BLaER1 treated with 17β-estradiol and CSF1 and Interleukin-3, amounts not matched to agents 10 nM and 100 nM (cell line): ENCODE measurements at regions not wholly inside any gene's neighbourhood (a gene's known extent, or its start where the extent isn't known, plus 50 kb on each side); places are given as distances from the start of the nearest gene placed in this dataset.
A peak's percentile ranks its signal among the peaks of the same experiment; 100 is the strongest.

Experiments
- H3K27ac ChIP-seq, 11 experiments: shearing (Covaris generic); formaldehyde crosslinking; 2 replicates each; pipeline ENCODE4 v1.8.1; 2022
- H3K27me3 ChIP-seq, 11 experiments: shearing (Covaris generic); formaldehyde crosslinking; 2 replicates each; pipeline ENCODE4 v1.8.1; 2022
- H3K36me3 ChIP-seq, 11 experiments: shearing (Covaris generic); formaldehyde crosslinking; 2 replicates each; pipeline ENCODE4 v1.8.1; 2022
- H3K4me1 ChIP-seq, 10 experiments: shearing (Covaris generic); formaldehyde crosslinking; 2 replicates each; pipeline ENCODE4 v1.8.1; 2022
- H3K4me2 ChIP-seq, 11 experiments: shearing (Covaris generic); formaldehyde crosslinking; 2 replicates each; pipeline ENCODE4 v1.8.1; 2022
- H3K4me3 ChIP-seq, 10 experiments: shearing (Covaris generic); formaldehyde crosslinking; 2 replicates each; pipeline ENCODE4 v1.8.1; 2022
- H3K9ac ChIP-seq, 11 experiments: shearing (Covaris generic); formaldehyde crosslinking; 2 replicates each; pipeline ENCODE4 v1.8.1; 2022
- H3K9me3 ChIP-seq, 11 experiments: shearing (Covaris generic); formaldehyde crosslinking; replicated peaks in 1 of 11; 2 replicates each; pipeline ENCODE4 v1.8.1; 2022
- H4K20me1 ChIP-seq, 11 experiments: shearing (Covaris generic); formaldehyde crosslinking; 2 replicates each; pipeline ENCODE4 v1.8.1; 2022
- Cebpa-rat ChIP-seq, 11 experiments: shearing (Covaris generic); IDR thresholded peaks; 2 replicates each; pipeline ENCODE4 v1.8.1; 2022

GRCh38 chr15:93266291-93266690 lies 177.3 kb upstream of the RGMA start:
- Histone ChIP-seq H3K27ac (no peak overlapping the region), H3K9me3 (peaks cover 48 to 81% (median 66%) of the 10 kb centered on the region in 11 experiments), H3K4me3 (no peak overlapping the region), H3K9ac (no peak overlapping the region), H3K36me3 (peaks cover 0 to 5% (median 0%) of the 10 kb centered on the region in 11 experiments; a peak in 4 of 22 replicates), H3K4me1 (peaks cover 0 to 16% (median 0%) of the 10 kb centered on the region in 10 experiments; a peak in 6 of 20 replicates), H3K27me3 (no peaks in the 10 kb centered on the region), H3K4me2 (no peak overlapping the region), H4K20me1 (no peaks in the 10 kb centered on the region)
- no peak for TF ChIP-seq Cebpa-rat (IDR thresholded peaks at IDR 0.05)

- Histone ChIP-seq H3K27me3 (no peaks in the 10 kb centered on the region), H3K4me2 (no peak overlapping the region), H3K9ac (no peak overlapping the region), H3K36me3 (no peaks in the 10 kb centered on the region; a peak in 2 of 22 replicates), H3K4me3 (no peak overlapping the region), H3K9me3 (peaks cover 37 to 77% (median 59%) of the 10 kb centered on the region in 11 experiments), H3K4me1 (peaks cover 0 to 8% (median 0%) of the 10 kb centered on the region in 10 experiments; a peak in 5 of 20 replicates), H4K20me1 (no peaks in the 10 kb centered on the region), H3K27ac (no peak overlapping the region)
- no peak for TF ChIP-seq Cebpa-rat (IDR thresholded peaks at IDR 0.05)
Observed at GRCh38 chr15:93265111-93265556, 176.1 kb upstream of the RGMA start.

- peaks cover 0 to 27% (median 17%) of the 10 kb centered on the region in 10 experiments; a peak in 16 of 20 replicates for H3K4me1 ChIP-seq
- TF ChIP-seq Cebpa-rat (IDR thresholded peaks at IDR 0.05): no peak
- H3K9ac ChIP-seq: no peak overlapping the region
- H3K4me3 ChIP-seq: no peak overlapping the region
- peaks cover 21 to 73% (median 33%) of the 10 kb centered on the region in 11 experiments for H3K9me3 ChIP-seq
- no peaks in the 10 kb centered on the region; a peak in 1 of 22 replicates for H3K36me3 ChIP-seq
- H4K20me1 ChIP-seq: no peaks in the 10 kb centered on the region
- H3K4me2 ChIP-seq: peak overlapping the region in 3 of 11 experiments; percentile 1 to 28 (median 12); a peak in 4 of 22 replicates
- H3K27me3 ChIP-seq: no peaks in the 10 kb centered on the region
- no peak overlapping the region for H3K27ac ChIP-seq
Observed at GRCh38 chr15:93261845-93262244, 172.8 kb upstream of the RGMA start.

GRCh38 chr15:93257920-93258319 lies 168.9 kb upstream of the RGMA start:
- Histone ChIP-seq H3K4me2 (peak overlapping the region in 9 of 11 experiments; percentile 1 to 44 (median 32); a peak in 12 of 22 replicates), H3K4me3 (no peak overlapping the region), H4K20me1 (no peaks in the 10 kb centered on the region), H3K27me3 (no peaks in the 10 kb centered on the region), H3K27ac (peak overlapping the region in 1 of 11 experiments; percentile 38; a peak in 1 of 22 replicates), H3K9ac (no peak overlapping the region), H3K36me3 (no peaks in the 10 kb centered on the region), H3K4me1 (peaks cover 12 to 63% (median 52%) of the 10 kb centered on the region in 10 experiments), H3K9me3 (peaks cover 0 to 37% (median 2%) of the 10 kb centered on the region in 11 experiments; a peak in 15 of 22 replicates)
- 0 out of 22 replicates have a peak, but pooled peaks of 1 of the 11 experiments have one; percentile 11 for TF ChIP-seq Cebpa-rat (IDR thresholded peaks at IDR 0.05)

- Histone ChIP-seq H3K27ac (peak overlapping the region in 8 of 11 experiments; percentile 15 to 85 (median 76); a peak in 14 of 22 replicates), H3K27me3 (no peaks in the 10 kb centered on the region), H3K4me3 (peak overlapping the region in 3 of 10 experiments; percentile 4 to 43 (median 38); a peak in 2 of 20 replicates), H3K4me1 (peaks cover 51 to 92% (median 88%) of the 10 kb centered on the region in 10 experiments), H3K9ac (peak overlapping the region in 5 of 11 experiments; percentile 24 to 64 (median 46); a peak in 9 of 22 replicates), H4K20me1 (no peaks in the 10 kb centered on the region), H3K9me3 (peaks cover 0 to 10% (median 0%) of the 10 kb centered on the region in 11 experiments; a peak in 4 of 22 replicates), H3K4me2 (peak overlapping the region; percentile 65 to 97 (median 81)), H3K36me3 (no peaks in the 10 kb centered on the region)
- no peak for TF ChIP-seq Cebpa-rat (IDR thresholded peaks at IDR 0.05)
Observed at GRCh38 chr15:93253681-93254080, 164.7 kb upstream of the RGMA start.

- Histone ChIP-seq H3K27ac (peak overlapping the region in 8 of 11 experiments; percentile 1 to 85 (median 76); a peak in 14 of 22 replicates), H4K20me1 (no peaks in the 10 kb centered on the region), H3K27me3 (no peaks in the 10 kb centered on the region), H3K36me3 (no peaks in the 10 kb centered on the region), H3K9ac (peak overlapping the region in 4 of 11 experiments; percentile 40 to 73 (median 55); a peak in 6 of 22 replicates), H3K4me3 (peak overlapping the region in 4 of 10 experiments; percentile 4 to 43 (median 38); a peak in 9 of 20 replicates), H3K4me2 (peak overlapping the region; percentile 65 to 97 (median 81)), H3K4me1 (peaks cover 58 to 92% (median 88%) of the 10 kb centered on the region in 10 experiments), H3K9me3 (peaks cover 0 to 3% (median 0%) of the 10 kb centered on the region in 11 experiments; a peak in 2 of 22 replicates)
- TF ChIP-seq Cebpa-rat (IDR thresholded peaks at IDR 0.05): no peak
Observed at GRCh38 chr15:93252780-93253179, 163.8 kb upstream of the RGMA start.

- no peaks in the 10 kb centered on the region for H3K36me3 ChIP-seq
- H3K27ac ChIP-seq: peak overlapping the region in 8 of 11 experiments; percentile 59 to 85 (median 76); a peak in 16 of 22 replicates
- TF ChIP-seq Cebpa-rat (IDR thresholded peaks at IDR 0.05): no peak
- H3K4me1 ChIP-seq: peaks cover 70 to 100% (median 99%) of the 10 kb centered on the region in 10 experiments
- peak overlapping the region; percentile 65 to 97 (median 81) for H3K4me2 ChIP-seq
- H4K20me1 ChIP-seq: no peaks in the 10 kb centered on the region
- no peaks in the 10 kb centered on the region for H3K9me3 ChIP-seq
- H3K4me3 ChIP-seq: peak overlapping the region in 3 of 10 experiments; percentile 14 to 32 (median 26); a peak in 6 of 20 replicates
- H3K9ac ChIP-seq: peak overlapping the region in 7 of 11 experiments; percentile 9 to 73 (median 64); a peak in 12 of 22 replicates
- no peaks in the 10 kb centered on the region for H3K27me3 ChIP-seq
Observed at GRCh38 chr15:93250950-93251349, 161.9 kb upstream of the RGMA start.

GRCh38 chr15:93250209-93250608 lies 161.2 kb upstream of the RGMA start:
- TF ChIP-seq Cebpa-rat (IDR thresholded peaks at IDR 0.05): no peak

GRCh38 chr15:93249623-93250022 lies 160.6 kb upstream of the RGMA start:
- Histone ChIP-seq H3K4me3 (no peak overlapping the region), H3K27ac (peak overlapping the region in 9 of 11 experiments; percentile 33 to 85 (median 76); a peak in 17 of 22 replicates), H4K20me1 (no peaks in the 10 kb centered on the region), H3K36me3 (no peaks in the 10 kb centered on the region), H3K9me3 (no peaks in the 10 kb centered on the region), H3K27me3 (no peaks in the 10 kb centered on the region), H3K4me1 (peaks cover 70 to 100% (median 98%) of the 10 kb centered on the region in 10 experiments), H3K9ac (peak overlapping the region in 3 of 11 experiments; percentile 31 to 73 (median 64); a peak in 5 of 22 replicates), H3K4me2 (peak overlapping the region; percentile 65 to 97 (median 81))
- TF ChIP-seq Cebpa-rat (IDR thresholded peaks at IDR 0.05): no peak

More at GRCh38 chr15:93250209-93250608, 161.2 kb upstream of the RGMA start:
- peak overlapping the region in 9 of 11 experiments; percentile 33 to 85 (median 76); a peak in 16 of 22 replicates for H3K27ac ChIP-seq
- no peaks in the 10 kb centered on the region for H3K27me3 ChIP-seq
- H3K4me2 ChIP-seq: peak overlapping the region; percentile 65 to 97 (median 81); a peak in 21 of 22 replicates
- no peaks in the 10 kb centered on the region for H3K36me3 ChIP-seq
- H3K4me3 ChIP-seq: no peak overlapping the region
- peaks cover 70 to 100% (median 99%) of the 10 kb centered on the region in 10 experiments for H3K4me1 ChIP-seq
- H4K20me1 ChIP-seq: no peaks in the 10 kb centered on the region
- no peaks in the 10 kb centered on the region for H3K9me3 ChIP-seq
- H3K9ac ChIP-seq: peak overlapping the region in 4 of 11 experiments; percentile 59 to 73 (median 66); a peak in 5 of 22 replicates
